ENCODE measurements at regions not wholly inside any gene's neighbourhood (a gene's known extent, or its start where the extent isn't known, plus 50 kb on each side); places are given as distances from the start of the nearest gene placed in this dataset.

DNA sequence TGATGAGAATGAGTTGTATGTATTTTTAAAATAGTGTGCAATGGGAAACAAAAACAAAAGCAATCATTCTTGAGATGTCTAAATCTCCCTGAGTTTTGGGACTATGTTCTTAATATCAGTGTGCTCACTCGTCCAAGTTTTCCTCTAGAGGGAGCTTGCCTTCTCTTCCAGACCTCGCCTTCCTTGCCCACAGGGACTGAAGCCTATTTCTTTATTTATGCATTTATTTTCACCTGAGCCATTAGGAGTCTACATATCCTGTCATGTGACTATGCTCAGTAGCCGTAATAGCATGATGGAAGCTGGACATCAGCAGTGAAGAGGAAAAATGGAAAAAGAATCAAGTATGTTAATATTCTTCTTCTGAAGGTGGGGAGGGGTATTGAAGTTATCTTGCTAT, 131.2 kb downstream of the SH3BGRL2 start:
- no CpG with 5 or more reads among the region's 3 CpGs for WGBS (ENCODE audit: extremely low coverage, insufficient read length, low lambda C conversion rate)
- H2BK20ac ChIP-seq (ENCODE audit: low read depth, low read length, poor library complexity, severe bottlenecking) = no peak overlapping the region
- Mint-ChIP-seq H3K9me3 (peaks cover 11 to 13% of the 10 kb centered on the region in 2 experiments; a peak in 2 of 5 replicates), H3K4me3 (no peak overlapping the region), H3K27me3 (ENCODE audit: low read depth) (no peaks in the 10 kb centered on the region), H3K36me3 (ENCODE audit: insufficient read depth in 1 of 3, low read depth in 3 of 3) (peaks cover 0 to 10% (median 1%) of the 10 kb centered on the region in 3 experiments; a peak in 3 of 7 replicates), H3K4me1 (no peaks in the 10 kb centered on the region), H3K27ac (no peak overlapping the region; a peak in 1 of 7 replicates)
- H2BK5ac ChIP-seq (ENCODE audit: insufficient read length, low read length) = no peak overlapping the region
- no peak overlapping the region for H4K5ac ChIP-seq (ENCODE audit: insufficient read length, low read depth, low read length)
- H2BK12ac ChIP-seq (ENCODE audit: insufficient read length, low read depth, low read length) = no peak overlapping the region
- H2AK5ac ChIP-seq (ENCODE audit: insufficient read length, low read length) = no peak overlapping the region
- H3K79me1 ChIP-seq (ENCODE audit: insufficient read depth, low read depth, low read length, poor library complexity, severe bottlenecking) = no peaks in the 10 kb centered on the region
- no peak for DNase-seq
- no peak overlapping the region for H3K14ac ChIP-seq (ENCODE audit: insufficient read depth, low read length)
- H2BK120ac ChIP-seq (ENCODE audit: low read depth, low read length, poor library complexity, severe bottlenecking) = no peak overlapping the region
- no peak overlapping the region for H4K8ac ChIP-seq (replicated peaks; ENCODE audit: insufficient read length, low read depth, low read length)
- H3K79me2 ChIP-seq (ENCODE audit: insufficient read depth, low read length) = no peaks in the 10 kb centered on the region
- TF ChIP-seq, protein P1, sequence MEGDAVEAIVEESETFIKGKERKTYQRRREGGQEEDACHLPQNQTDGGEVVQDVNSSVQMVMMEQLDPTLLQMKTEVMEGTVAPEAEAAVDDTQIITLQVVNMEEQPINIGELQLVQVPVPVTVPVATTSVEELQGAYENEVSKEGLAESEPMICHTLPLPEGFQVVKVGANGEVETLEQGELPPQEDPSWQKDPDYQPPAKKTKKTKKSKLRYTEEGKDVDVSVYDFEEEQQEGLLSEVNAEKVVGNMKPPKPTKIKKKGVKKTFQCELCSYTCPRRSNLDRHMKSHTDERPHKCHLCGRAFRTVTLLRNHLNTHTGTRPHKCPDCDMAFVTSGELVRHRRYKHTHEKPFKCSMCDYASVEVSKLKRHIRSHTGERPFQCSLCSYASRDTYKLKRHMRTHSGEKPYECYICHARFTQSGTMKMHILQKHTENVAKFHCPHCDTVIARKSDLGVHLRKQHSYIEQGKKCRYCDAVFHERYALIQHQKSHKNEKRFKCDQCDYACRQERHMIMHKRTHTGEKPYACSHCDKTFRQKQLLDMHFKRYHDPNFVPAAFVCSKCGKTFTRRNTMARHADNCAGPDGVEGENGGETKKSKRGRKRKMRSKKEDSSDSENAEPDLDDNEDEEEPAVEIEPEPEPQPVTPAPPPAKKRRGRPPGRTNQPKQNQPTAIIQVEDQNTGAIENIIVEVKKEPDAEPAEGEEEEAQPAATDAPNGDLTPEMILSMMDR (conservative IDR thresholded peaks at IDR 0.05) = peak; percentile 60
- H4K20me1 ChIP-seq (ENCODE audit: control insufficient read depth, insufficient read depth, insufficient read length) = no peaks in the 10 kb centered on the region
- no peak overlapping the region for H3K4ac ChIP-seq (ENCODE audit: low read depth, low read length)
- no peak overlapping the region for H3K27ac ChIP-seq (ENCODE audit: insufficient read length, low read depth, low read length)
- H3K9ac ChIP-seq (ENCODE audit: extremely low read depth, insufficient read length, low read length) = no peak overlapping the region
- H3K27me3 ChIP-seq (ENCODE audit: insufficient read depth, low read length) = no peaks in the 10 kb centered on the region
- H4K91ac ChIP-seq (ENCODE audit: insufficient read length, low read depth, low read length) = no peak overlapping the region
- H3K4me2 ChIP-seq (ENCODE audit: insufficient read depth, insufficient read length, low read length) = no peak overlapping the region
- no peaks in the 10 kb centered on the region for H3K4me1 ChIP-seq (ENCODE audit: insufficient read depth, low read length)
- H2BK15ac ChIP-seq (ENCODE audit: low read depth, low read length) = no peak overlapping the region
- no peak overlapping the region for H2AFZ ChIP-seq (ENCODE audit: low read length)
- no peak overlapping the region for H3K23ac ChIP-seq (ENCODE audit: insufficient read length, low read depth, low read length)
- no peak overlapping the region for H3K18ac ChIP-seq (ENCODE audit: insufficient read length, low read depth, low read length)
- H3K9me3 ChIP-seq (ENCODE audit: control insufficient read depth, low read depth, low read length) = no peaks in the 10 kb centered on the region
- no peak overlapping the region for H3K56ac ChIP-seq (ENCODE audit: insufficient read length, low read depth, low read length)
- H3K23me2 ChIP-seq (ENCODE audit: insufficient read length, low read depth, low read length, poor library complexity, severe bottlenecking) = no peaks in the 10 kb centered on the region
- H3T11ph ChIP-seq (ENCODE audit: low read length) = no peak overlapping the region

Measured in H9 (cell line).